ENCODE measurements at regions not wholly inside any gene's neighbourhood (a gene's known extent, or its start where the extent isn't known, plus 50 kb on each side); places are given as distances from the start of the nearest gene placed in this dataset.

- no peak for DNase-seq (ENCODE audit: low spot score in 2 of 2)
- no peak for FAIRE-seq
These were observed 275.7 kb downstream of the MYCN start for GRCh38 chr2:16215902-16216557.

GRCh38 chr2:16214861-16215260, 274.5 kb downstream of the MYCN start:
- FAIRE-seq (no peak), DNase-seq (ENCODE audit: low spot score in 2 of 2) (no peak)

- DNase-seq (ENCODE audit: low spot score in 2 of 2) (no peak), FAIRE-seq (no peak)
These were observed 274.0 kb downstream of the MYCN start for GRCh38 chr2:16214391-16214790.

- DNase-seq (ENCODE audit: low spot score in 2 of 2) (no peak), FAIRE-seq (no peak)
These were observed 272.0 kb downstream of the MYCN start for GRCh38 chr2:16212321-16212720.

- FAIRE-seq, result no peak
- no peak for DNase-seq (ENCODE audit: low spot score in 2 of 2)
These were observed 271.0 kb downstream of the MYCN start for GRCh38 chr2:16211341-16211740.

- no peak for FAIRE-seq
- DNase-seq (ENCODE audit: low spot score in 2 of 2), result no peak
These were observed 270.5 kb downstream of the MYCN start for GRCh38 chr2:16210841-16211240.

DNA sequence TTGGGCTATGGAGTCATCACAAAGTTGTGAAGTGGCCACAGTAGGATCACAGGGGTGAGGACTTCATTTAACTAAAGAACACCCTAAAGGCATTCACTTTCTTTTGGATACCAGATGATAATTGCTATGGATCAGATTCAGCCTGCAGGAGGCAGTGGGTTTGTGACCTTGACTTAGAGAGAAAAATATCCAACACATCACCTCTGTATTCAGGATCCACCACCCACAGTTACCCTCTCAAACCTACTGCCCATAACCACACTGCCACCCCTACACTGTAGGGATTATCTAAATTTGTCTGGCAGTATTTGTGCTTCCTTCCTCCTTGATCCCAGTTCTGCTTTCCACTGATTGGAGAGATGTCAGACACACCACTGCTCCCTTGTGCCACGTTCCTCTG, 269.4 kb downstream of the MYCN start:
- no peak for DNase-seq (ENCODE audit: low spot score in 2 of 2)
- FAIRE-seq, result no peak

- FAIRE-seq, result no peak
- no peak for DNase-seq (ENCODE audit: low spot score in 2 of 2)
These were observed 268.6 kb downstream of the MYCN start for GRCh38 chr2:16208921-16209320.

DNA sequence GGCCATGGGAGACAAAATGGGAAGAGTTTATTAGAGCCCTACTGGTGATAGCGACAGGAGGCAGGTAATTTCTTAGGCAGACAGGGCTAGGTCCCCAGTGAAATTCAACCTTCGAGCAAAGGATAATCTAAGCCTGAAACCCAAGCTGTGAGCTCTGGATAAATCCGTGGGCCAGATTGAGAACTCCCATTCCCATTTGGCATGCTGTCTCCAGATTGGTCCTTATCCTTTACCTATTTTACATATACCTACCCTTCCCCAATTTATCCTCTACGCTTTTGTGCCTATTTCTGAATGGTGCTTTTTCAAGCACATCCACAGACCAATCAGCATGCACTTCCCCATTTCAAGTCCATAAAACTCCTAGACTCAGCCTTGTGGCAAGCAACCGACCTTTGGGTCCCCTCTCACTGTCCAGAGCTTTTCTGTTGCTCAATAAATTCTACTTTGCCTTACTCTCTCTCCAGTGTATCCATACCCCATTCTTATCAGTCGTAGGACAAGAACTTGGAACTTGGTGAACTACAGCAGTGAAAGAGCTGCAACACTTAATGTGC, 268.0 kb downstream of the MYCN start:
- DNase-seq (ENCODE audit: low spot score in 2 of 2), result no peak
- no peak for FAIRE-seq

DNA sequence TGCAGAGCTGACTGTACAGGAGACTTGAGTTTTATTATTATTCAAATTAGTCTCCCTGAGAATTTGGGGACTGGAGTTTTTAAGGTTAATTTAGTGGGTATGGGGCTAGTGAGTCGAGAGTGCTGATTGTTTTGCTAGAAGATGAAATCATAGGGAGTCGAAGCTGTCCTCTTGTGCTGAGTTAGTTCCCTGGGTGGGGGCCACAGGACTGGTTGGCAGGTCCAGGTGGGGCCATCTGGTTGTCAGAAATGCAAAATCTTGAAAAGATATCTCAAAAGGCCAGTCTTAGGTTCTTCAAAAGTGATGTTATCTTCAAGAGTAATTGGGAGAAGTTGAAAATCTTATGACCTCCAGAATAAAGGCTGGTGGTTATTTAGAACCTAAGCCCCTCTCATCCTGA, 267.3 kb downstream of the MYCN start:
- DNase-seq (ENCODE audit: low spot score in 2 of 2), result no peak
- FAIRE-seq, result no peak

- no peak for FAIRE-seq
These were observed 266.8 kb downstream of the MYCN start for GRCh38 chr2:16207151-16207550.

DNA sequence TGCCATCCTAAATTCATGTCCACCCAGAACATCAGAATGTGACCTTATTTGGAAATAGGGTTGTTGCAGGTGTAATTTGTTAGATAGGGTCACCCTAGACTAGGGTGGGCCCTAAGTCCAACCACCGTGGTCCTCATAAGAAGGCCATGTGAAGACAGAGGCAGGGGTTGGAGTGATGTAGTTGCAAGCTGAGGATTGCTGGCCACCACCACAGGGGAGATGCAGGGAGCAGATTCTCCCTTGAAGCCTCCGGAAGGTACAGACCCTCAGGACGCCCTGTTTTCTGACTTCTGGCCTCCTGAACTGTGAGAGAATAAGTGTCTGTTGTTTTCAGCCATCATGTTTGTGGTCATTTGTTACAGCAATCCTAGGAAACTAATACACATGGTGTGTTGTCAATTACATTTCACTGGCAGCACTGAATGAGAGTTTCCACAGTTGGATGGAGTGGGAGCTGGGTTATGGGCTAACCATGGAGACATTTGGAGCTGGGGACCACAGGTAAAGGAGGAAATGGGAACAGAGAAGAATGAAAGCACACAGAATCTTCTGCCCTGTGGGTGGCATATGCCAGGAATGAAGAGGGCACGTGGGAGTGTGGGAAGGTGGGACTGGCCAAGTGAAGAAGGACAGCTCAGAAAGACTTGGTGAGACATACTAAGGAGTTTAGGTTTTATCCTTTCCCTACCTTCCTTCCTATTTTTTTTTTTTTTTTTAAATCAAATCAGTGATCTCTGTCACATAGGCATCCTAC, 266.0 kb downstream of the MYCN start:
- FAIRE-seq, result no peak
- DNase-seq (ENCODE audit: low spot score in 2 of 2), result no peak

More at GRCh38 chr2:16207151-16207550, 266.8 kb downstream of the MYCN start:
- DNase-seq (ENCODE audit: low spot score in 2 of 2), result no peak

DNA sequence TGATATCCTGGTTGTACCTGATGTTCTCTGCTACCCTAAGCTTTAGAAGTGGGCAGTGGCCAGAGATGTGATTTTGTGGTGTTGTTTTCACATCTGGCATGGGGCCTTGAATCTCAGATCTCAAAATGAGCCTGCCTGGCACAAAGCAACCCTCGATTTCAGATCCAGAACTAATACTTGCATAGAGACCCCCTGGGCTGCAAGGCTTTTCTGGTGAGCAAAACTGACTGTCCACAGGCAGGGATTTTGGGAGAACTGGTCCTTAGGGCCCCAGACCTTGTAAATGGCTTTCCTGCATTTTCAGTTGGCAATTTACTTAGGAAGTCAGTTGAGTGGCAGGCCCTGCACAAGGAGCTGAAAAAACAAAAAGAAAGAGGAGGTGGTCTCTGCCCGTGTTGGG, 265.3 kb downstream of the MYCN start:
- DNase-seq (ENCODE audit: low spot score in 2 of 2) (no peak), FAIRE-seq (no peak)

DNA sequence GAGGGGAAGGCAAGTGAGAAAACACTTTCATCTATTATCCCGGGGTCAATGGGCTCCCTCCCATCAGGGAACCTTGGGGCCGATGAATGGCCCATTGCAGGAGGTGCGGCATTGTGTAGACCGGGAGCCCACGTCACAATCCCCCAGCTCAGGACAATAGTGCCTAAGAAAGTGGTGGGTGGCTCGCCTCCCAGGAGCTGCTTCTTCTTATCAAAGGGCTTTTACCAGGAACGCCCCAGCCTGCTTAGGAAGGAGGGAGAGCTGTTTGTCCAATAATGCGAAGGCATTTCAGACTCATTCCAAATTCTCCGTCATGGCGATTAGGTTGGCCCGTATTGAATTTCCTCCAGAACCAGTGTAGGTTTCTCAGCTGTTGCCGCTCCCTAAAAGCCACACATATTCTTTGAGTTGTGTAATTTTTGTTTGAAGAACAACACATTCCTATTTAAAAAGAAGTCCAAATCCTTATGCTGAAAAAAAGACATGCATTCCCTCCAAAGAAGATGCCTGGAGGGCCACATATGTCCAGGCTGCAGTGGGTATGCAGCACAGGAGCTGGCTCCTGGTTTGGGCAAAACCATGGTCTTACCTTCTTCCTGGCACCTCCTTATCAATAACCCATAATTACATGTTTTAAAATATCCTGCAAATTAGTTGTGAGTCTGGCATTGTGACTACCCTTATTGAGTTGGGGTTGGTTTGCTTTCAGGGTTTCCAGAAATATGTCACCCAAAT, 264.7 kb downstream of the MYCN start:
- FAIRE-seq (no peak), DNase-seq (ENCODE audit: low spot score in 2 of 2) (no peak)

- DNase-seq (ENCODE audit: low spot score in 2 of 2) (no peak), FAIRE-seq (no peak)
These were observed 263.9 kb downstream of the MYCN start for GRCh38 chr2:16204251-16204650.

- DNase-seq (ENCODE audit: low spot score in 2 of 2), result no peak
- FAIRE-seq, result no peak
These were observed 263.3 kb downstream of the MYCN start for GRCh38 chr2:16203691-16204090.

DNA sequence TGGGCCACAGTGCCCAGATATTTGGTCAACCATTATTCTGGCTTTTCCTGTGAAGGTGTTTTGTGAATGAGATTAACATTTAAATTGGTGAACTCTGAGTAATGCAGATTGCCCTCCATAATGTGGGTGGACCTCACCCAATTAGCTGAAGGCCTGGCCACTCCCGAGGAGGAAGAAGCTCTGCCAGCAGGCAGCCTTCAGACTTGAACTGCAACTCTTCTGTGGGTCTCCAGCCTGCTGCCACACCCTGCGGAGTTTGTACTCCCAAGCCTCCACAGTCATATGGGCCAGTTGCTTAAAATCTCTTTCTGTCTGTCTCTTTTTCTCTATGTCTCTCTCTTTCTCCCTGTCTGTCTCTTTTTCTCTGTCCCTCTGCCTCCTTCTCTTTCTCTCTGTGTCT, 262.7 kb downstream of the MYCN start:
- FAIRE-seq (no peak), DNase-seq (ENCODE audit: low spot score in 2 of 2) (no peak)

DNA sequence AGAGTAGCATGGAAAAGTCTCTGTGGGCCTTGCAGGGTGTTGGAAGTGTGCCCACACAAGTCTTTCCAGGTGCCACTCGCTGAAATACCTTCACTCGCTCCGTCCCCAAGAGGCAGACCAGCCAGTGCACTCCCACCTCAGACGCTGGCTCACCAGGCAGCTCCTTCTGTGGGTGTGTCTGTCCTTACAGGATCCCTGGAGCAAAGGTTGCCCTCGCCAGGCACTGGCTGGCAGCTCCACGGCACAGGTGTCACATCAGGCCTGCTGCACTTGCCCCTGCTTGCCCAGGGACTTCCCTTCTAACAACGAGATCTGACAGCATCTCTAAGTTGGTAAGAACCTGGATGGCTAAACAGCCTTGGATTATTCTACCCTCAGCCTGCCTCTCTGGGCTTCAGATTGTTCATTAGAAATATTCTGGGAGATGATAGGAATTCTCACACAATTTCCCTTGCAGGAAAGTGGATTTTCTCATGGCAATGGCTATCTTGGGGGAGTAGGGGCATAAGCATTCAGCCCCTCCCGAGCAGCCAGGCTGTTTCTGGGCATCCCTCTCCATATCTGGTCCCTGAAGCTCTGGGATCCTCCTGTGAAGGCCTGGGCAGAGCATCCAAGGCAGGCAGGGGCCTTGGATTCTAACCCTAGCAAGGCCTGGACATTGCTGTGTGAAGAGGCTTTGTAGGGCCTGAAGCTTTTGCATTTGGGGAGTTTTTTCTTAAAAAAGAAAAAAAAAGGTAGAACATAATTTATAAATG, 262.1 kb downstream of the MYCN start:
- FAIRE-seq, result no peak

DNA sequence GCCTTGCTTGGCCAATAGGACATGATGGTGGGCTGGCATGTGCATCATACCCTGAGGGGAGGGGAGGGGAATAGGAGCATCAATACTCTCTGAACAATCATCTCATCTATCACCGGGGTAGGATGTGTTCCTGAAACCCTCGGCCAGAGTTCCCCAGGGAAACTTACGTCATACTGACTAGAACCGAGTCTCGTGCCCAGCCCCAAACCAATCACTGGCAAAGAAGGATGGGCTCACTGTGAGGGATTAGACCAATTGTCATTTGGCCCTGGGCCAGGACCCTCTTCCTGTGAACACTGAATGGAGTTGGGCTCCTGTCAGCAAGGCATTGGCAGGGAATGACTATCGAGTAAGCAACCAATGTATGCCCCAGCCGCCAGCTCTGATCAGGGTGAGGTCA, 261.5 kb downstream of the MYCN start:
- DNase-seq (ENCODE audit: low spot score in 2 of 2) (no peak), FAIRE-seq (no peak)

More for the DNA sequence above, 262.1 kb downstream of the MYCN start:
- DNase-seq (ENCODE audit: low spot score in 2 of 2), result no peak

DNA sequence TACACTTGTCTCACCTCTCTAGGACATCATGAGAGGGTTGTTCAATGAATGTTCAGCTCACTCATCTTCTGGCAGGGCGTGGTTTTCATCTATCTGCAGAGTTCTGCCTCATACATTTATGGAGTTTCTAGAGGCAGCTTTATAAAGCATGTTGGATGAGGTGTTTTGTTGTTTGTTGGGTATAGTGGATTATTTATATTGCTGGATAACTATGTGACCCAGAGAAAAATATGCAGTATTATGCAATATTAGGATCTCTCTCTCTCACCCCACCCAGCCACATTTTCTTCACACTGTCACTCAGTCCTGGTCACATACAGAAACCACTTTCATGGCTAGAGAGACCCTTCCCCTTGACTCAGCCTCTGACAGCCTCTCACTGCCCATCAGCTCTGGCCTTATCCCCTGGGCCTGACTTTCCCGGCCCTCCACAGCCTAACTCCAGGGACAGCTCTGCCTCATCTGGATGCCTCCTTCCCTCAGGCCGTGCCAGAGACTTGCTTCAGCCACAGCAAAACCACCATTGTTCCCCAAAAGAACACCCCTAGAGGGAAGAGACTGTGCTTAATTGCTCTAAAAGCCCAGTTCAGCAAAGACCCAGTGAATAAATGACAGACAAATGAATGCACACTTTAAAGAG, 260.3 kb downstream of the MYCN start:
- no peak for DNase-seq (ENCODE audit: low spot score in 2 of 2)
- no peak for FAIRE-seq
